ENCODE measurements at regions not wholly inside any gene's neighbourhood (a gene's known extent, or its start where the extent isn't known, plus 50 kb on each side); places are given as distances from the start of the nearest gene placed in this dataset.

DNA sequence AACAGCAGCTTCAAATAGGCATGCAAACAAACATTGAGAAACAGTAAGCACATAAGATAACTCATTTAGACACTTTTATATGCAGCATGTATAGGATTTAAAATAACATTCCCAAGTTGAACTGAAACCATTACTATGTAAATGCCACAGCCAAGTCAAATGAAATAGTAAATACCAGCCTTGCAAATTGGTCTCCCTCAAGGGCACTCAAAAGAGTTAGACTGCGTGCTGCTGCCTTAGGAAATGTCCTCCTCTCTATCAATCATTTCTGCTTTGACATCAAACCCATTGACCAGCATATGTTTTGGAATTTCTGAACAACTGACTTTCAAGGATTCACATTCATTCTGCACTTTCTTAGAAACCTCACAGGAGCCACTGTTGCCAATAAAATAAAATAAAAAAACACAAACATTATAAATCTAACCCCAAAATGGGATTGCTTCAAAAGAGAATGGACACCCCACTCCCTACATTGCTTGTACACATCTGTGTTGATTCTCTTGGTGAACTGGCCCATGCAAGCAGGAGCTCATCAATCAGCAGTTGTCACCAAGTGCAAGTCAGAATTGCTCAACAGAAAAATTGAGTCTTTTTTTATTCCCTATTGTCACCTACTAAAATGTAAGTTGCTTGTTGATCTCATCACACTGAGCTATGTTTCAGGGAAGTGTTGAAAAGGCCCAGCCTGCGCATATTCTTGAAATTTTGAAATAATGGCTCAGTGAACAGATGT lies 256.2 kb downstream of the DAD1 start:
- no peaks in the 10 kb centered on the region for H3K9me3 ChIP-seq (ENCODE audit: insufficient read depth, low read depth, low read length)
- no peaks in the 10 kb centered on the region for H3K27me3 ChIP-seq (ENCODE audit: insufficient read depth, low read length, poor library complexity, severe bottlenecking)
- no peak overlapping the region for H3K4me2 ChIP-seq (ENCODE audit: low read depth, low read length, poor library complexity, severe bottlenecking)
- H3K9ac ChIP-seq (ENCODE audit: low read depth, low read length, poor library complexity, severe bottlenecking), result no peak overlapping the region
- no peaks in the 10 kb centered on the region for H3K4me1 ChIP-seq (ENCODE audit: insufficient read depth, low read length, poor library complexity, severe bottlenecking)
- no peaks in the 10 kb centered on the region for H3K9me2 ChIP-seq (replicated peaks; ENCODE audit: low read depth, low read length)
- H2AFZ ChIP-seq (ENCODE audit: low read length), result no peak overlapping the region
- no peaks in the 10 kb centered on the region for H4K20me1 ChIP-seq (ENCODE audit: insufficient read depth, low read length, poor library complexity, severe bottlenecking)
- TF ChIP-seq EZH2phosphoT487 (IDR thresholded peaks at IDR 0.05; ENCODE audit: borderline replicate concordance), result no peak
- H3F3A ChIP-seq (ENCODE audit: low read depth), result no peaks in the 10 kb centered on the region
- H3K79me2 ChIP-seq (ENCODE audit: insufficient read depth, low read length), result no peaks in the 10 kb centered on the region
- H3K4me3 ChIP-seq (ENCODE audit: low read length, poor library complexity, severe bottlenecking), result no peak overlapping the region
- no peaks in the 10 kb centered on the region for H3K36me3 ChIP-seq (ENCODE audit: insufficient read depth, low read length)

DNA sequence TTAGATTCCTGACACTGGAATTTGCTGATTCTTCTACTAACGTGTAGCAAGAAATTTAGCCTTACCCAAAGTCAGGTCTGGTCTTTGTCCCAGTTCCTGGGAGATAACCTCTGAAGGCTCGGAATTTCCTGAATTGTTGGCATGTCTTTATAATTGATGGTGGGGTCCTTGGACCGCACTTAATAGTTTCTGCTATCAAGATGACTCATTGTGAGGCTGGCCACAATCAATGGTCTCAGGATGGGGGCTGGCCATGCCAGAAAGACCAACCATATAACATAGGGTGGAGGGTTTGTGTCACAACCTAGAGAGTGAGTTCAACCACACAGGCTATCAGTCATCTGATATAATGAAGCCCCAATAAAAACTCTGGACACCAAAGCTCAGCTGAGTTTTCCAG lies 259.7 kb downstream of the DAD1 start:
- no peaks in the 10 kb centered on the region for H3K4me1 ChIP-seq (ENCODE audit: insufficient read depth, low read length, poor library complexity, severe bottlenecking)
- TF ChIP-seq, protein P1, sequence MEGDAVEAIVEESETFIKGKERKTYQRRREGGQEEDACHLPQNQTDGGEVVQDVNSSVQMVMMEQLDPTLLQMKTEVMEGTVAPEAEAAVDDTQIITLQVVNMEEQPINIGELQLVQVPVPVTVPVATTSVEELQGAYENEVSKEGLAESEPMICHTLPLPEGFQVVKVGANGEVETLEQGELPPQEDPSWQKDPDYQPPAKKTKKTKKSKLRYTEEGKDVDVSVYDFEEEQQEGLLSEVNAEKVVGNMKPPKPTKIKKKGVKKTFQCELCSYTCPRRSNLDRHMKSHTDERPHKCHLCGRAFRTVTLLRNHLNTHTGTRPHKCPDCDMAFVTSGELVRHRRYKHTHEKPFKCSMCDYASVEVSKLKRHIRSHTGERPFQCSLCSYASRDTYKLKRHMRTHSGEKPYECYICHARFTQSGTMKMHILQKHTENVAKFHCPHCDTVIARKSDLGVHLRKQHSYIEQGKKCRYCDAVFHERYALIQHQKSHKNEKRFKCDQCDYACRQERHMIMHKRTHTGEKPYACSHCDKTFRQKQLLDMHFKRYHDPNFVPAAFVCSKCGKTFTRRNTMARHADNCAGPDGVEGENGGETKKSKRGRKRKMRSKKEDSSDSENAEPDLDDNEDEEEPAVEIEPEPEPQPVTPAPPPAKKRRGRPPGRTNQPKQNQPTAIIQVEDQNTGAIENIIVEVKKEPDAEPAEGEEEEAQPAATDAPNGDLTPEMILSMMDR (conservative IDR thresholded peaks at IDR 0.05; ENCODE audit: low read length), result no peak
- TF ChIP-seq EZH2phosphoT487 (IDR thresholded peaks at IDR 0.05; ENCODE audit: borderline replicate concordance), result no peak
- H3K36me3 ChIP-seq (ENCODE audit: insufficient read depth, low read length), result no peaks in the 10 kb centered on the region
- no peaks in the 10 kb centered on the region for H3K27me3 ChIP-seq (ENCODE audit: insufficient read depth, low read length, poor library complexity, severe bottlenecking)
- H3K4me3 ChIP-seq (ENCODE audit: low read length, poor library complexity, severe bottlenecking), result no peak overlapping the region
- no peak overlapping the region for H3K9ac ChIP-seq (ENCODE audit: low read depth, low read length, poor library complexity, severe bottlenecking)
- H3K79me2 ChIP-seq (ENCODE audit: insufficient read depth, low read length), result no peaks in the 10 kb centered on the region
- H3K9me3 ChIP-seq (ENCODE audit: insufficient read depth, low read depth, low read length), result no peaks in the 10 kb centered on the region
- no peak overlapping the region for H3K4me2 ChIP-seq (ENCODE audit: low read depth, low read length, poor library complexity, severe bottlenecking)
- no peaks in the 10 kb centered on the region for H3K9me2 ChIP-seq (replicated peaks; ENCODE audit: low read depth, low read length)
- H4K20me1 ChIP-seq (ENCODE audit: insufficient read depth, low read length, poor library complexity, severe bottlenecking), result no peaks in the 10 kb centered on the region
- H3F3A ChIP-seq (ENCODE audit: low read depth), result no peaks in the 10 kb centered on the region
- no peak overlapping the region for H2AFZ ChIP-seq (ENCODE audit: low read length)

DNA sequence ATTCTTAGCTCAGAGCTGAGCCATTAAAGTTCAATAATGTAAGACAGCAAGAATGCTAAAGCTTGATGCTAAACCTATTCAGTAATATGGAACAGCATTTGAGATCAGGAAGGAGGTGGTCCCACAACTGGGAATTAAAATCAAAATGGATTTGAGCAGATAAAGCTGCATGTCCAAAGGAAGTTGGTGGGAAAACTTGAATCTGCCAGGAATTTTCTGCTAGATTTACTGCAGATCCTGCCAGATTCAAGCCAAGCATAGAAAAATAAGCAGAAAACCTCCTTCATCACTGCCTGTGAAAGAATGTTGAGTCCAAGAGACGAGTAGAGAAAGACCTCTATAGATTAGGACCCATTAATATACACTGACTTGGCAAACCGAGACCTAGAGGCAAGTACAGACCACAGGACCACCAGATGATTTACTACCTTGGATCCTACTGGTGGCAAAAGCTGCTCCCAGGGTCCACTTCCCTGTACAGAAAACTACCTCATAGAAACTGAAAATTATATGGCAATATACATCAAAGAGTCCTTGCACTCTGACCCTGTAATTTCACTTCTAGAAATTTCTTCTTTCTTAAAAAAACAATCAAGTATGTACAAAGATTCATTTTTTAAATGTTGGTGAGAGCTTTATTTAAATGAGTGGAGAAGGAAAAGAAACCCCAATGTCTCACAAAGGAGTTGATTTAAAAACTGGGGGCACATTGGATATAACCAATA lies 263.2 kb downstream of the DAD1 start:
- H3K4me3 ChIP-seq (ENCODE audit: low read length, poor library complexity, severe bottlenecking), result no peak overlapping the region
- no peaks in the 10 kb centered on the region for H3K9me2 ChIP-seq (replicated peaks; ENCODE audit: low read depth, low read length)
- no peak overlapping the region for H2AFZ ChIP-seq (ENCODE audit: low read length)
- TF ChIP-seq EZH2phosphoT487 (IDR thresholded peaks at IDR 0.05; ENCODE audit: borderline replicate concordance), result no peak
- TF ChIP-seq, protein P1 (conservative IDR thresholded peaks at IDR 0.05; ENCODE audit: low read length), result no peak
- H3K9ac ChIP-seq (ENCODE audit: low read depth, low read length, poor library complexity, severe bottlenecking), result no peak overlapping the region
- no peaks in the 10 kb centered on the region for H3K9me3 ChIP-seq (ENCODE audit: insufficient read depth, low read depth, low read length)
- no peaks in the 10 kb centered on the region for H3K36me3 ChIP-seq (ENCODE audit: insufficient read depth, low read length)
- no peaks in the 10 kb centered on the region for H4K20me1 ChIP-seq (ENCODE audit: insufficient read depth, low read length, poor library complexity, severe bottlenecking)
- H3K79me2 ChIP-seq (ENCODE audit: insufficient read depth, low read length), result no peaks in the 10 kb centered on the region
- H3K27me3 ChIP-seq (ENCODE audit: insufficient read depth, low read length, poor library complexity, severe bottlenecking), result no peaks in the 10 kb centered on the region
- H3F3A ChIP-seq (ENCODE audit: low read depth), result no peaks in the 10 kb centered on the region
- H3K4me1 ChIP-seq (ENCODE audit: insufficient read depth, low read length, poor library complexity, severe bottlenecking), result no peaks in the 10 kb centered on the region
- no peak overlapping the region for H3K4me2 ChIP-seq (ENCODE audit: low read depth, low read length, poor library complexity, severe bottlenecking)

All from Loucy (cell line).